GM12801 (cell line): ENCODE measurements at regions not wholly inside any gene's neighbourhood (a gene's known extent, or its start where the extent isn't known, plus 50 kb on each side); places are given as distances from the start of the nearest gene placed in this dataset.

Experiments
- CTCF ChIP-seq: IDR thresholded peaks from one replicate; pipeline ENCODE4 v1.5.1; 2011; ENCODE audit warnings: control low read depth; ENCODE audit not compliant: insufficient read length; ENCODE audit errors: extremely low read depth

DNA sequence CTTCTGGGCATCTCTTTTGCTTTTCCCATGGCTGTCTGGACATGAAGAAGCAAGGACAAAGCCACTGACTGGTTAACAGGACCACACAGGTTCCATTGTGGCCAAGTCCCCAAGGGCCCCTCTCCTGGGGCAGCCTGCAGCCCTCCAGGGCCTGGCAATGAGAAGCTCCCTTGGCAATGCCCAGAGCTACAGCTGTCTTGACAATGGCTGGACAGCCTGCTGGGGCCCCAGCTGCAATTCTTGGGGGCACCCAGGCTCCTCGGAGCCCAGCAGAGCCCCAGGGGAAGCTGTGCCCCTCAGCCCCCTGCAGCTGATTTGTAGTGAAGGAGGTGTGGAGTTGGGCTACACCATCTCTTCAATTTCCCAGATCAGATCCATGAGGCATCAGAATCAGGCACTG lies 384.9 kb upstream of the PODXL start:
- TF ChIP-seq CTCF: no peak

GRCh38 chr7:131940621-131941165 lies 384.3 kb upstream of the PODXL start:
- no peak for TF ChIP-seq CTCF

GRCh38 chr7:131937868-131938267 lies 381.4 kb upstream of the PODXL start:
- TF ChIP-seq CTCF: no peak

GRCh38 chr7:131935180-131935579 lies 378.8 kb upstream of the PODXL start:
- TF ChIP-seq CTCF: no peak

DNA sequence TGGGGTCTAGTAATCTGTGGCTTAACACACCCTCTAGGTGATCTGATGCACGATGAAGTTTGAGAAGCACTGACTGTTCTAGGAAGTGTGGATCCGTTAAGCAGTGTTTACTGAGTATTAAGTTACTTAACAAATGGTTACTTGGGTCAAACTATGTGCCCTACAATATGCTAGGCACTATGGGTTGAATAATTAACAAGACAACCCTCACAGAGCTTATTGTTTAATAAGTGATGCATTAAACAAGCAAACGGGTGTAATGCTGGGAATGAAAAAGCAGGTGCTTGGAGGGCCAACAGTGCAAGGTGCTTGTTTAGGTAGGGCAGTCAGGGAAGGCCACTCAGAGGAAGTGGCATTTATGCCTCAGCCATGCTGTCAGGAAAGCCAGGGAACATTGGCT lies 378.0 kb upstream of the PODXL start:
- no peak for TF ChIP-seq CTCF

DNA sequence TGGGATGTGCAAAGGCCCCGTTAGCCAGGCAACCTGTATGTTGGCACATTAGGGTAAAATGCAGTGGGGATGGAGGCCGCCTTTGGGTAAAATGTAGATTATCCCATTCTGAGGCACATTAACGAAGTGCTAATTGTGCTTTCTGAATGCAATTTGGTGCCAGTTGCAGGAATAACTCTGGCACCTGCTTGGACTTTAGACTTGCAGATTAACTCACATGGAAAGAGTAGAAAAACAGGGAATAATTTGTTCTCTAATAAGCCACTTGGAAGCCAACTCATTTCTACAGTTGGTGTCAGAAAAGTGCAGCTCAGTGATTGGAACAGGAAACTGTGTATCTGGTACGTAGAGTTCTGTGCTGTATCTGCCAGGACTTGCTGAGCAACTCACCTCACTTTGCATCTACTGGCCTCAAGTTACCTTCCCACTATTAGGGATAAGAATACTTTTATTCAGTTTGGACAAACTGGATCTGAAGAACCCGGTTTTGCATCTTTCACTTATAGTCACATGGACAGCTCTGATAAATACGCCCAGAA lies 377.4 kb upstream of the PODXL start:
- TF ChIP-seq CTCF: no peak

DNA sequence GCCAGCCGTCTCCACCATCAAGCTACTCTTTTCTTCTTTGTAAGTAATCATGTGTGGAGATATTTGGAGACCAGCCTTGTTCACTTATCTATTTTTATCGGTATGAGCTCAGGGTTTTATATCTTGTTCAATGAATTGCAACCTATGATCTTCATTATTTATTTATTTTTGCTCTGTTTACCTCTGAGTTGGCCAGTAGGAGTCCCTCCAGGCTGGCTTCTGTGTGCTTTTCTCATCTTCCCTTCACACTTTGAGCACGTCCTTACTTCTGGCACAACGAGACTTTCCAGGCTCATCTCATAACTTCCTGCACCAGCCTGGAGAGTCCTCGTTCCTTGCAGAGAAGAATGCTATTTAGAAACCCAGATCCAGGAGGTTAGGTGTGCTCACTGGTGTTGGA lies 375.8 kb upstream of the PODXL start:
- no peak for TF ChIP-seq CTCF
